IPS-NIHi11 (cell line): ENCODE measurements at regions not wholly inside any gene's neighbourhood (a gene's known extent, or its start where the extent isn't known, plus 50 kb on each side); places are given as distances from the start of the nearest gene placed in this dataset.
A peak's percentile ranks its signal among the peaks of the same experiment; 100 is the strongest.
"Not testable (repeated sequence)": the region's sequence is repeated elsewhere in the genome, so short reads cannot be mapped to it uniquely, and the experiment has no call there.

Source experiments
- DNase-seq: peaks from one replicate; pipeline ENCODE4 v3.0.0; 2012; ENCODE audit warnings: mixed read lengths, low spot score

- no peak for DNase-seq
Observed at GRCh38 chr18:40258311-40258710, 1696.7 kb upstream of the PIK3C3 start.

- no peak for DNase-seq
Observed at GRCh38 chr18:40250236-40250635, 1704.8 kb upstream of the PIK3C3 start.

- DNase-seq = no peak
Observed at GRCh38 chr18:40249390-40250080, 1705.5 kb upstream of the PIK3C3 start.

- DNase-seq = not testable (repeated sequence)
Observed at GRCh38 chr18:40245612-40246011, 1709.4 kb upstream of the PIK3C3 start.

GRCh38 chr18:40243607-40244006 is 1711.4 kb upstream of the PIK3C3 start:
- no peak for DNase-seq

GRCh38 chr18:40235836-40236235 is 1719.2 kb upstream of the PIK3C3 start:
- DNase-seq = no peak

GRCh38 chr18:40235323-40235722 is 1719.7 kb upstream of the PIK3C3 start:
- no peak for DNase-seq

- peak; percentile 15 for DNase-seq
Observed at GRCh38 chr18:40233931-40234616, 1721.0 kb upstream of the PIK3C3 start.

- DNase-seq = no peak
Observed at GRCh38 chr18:40222776-40223175, 1732.3 kb upstream of the PIK3C3 start.

- no peak for DNase-seq
Observed at GRCh38 chr18:40216856-40217255, 1738.2 kb upstream of the PIK3C3 start.

- no peak for DNase-seq
Observed at GRCh38 chr18:40215979-40216378, 1739.1 kb upstream of the PIK3C3 start.

- DNase-seq = no peak
Observed at GRCh38 chr18:40210696-40211095, 1744.3 kb upstream of the PIK3C3 start.

- DNase-seq = no peak
Observed at GRCh38 chr18:40208958-40209357, 1746.1 kb upstream of the PIK3C3 start.

- no peak for DNase-seq
Observed at GRCh38 chr18:40197711-40198110, 1757.3 kb upstream of the PIK3C3 start.

- DNase-seq = no peak
Observed at GRCh38 chr18:40186677-40187076, 1768.4 kb upstream of the PIK3C3 start.

- no peak for DNase-seq
Observed at GRCh38 chr18:40179729-40180461, 1775.1 kb upstream of the PIK3C3 start.

- no peak for DNase-seq
Observed at GRCh38 chr18:40168026-40168425, 1787.0 kb upstream of the PIK3C3 start.

GRCh38 chr18:40163254-40163653 is 1791.8 kb upstream of the PIK3C3 start:
- DNase-seq = no peak

- no peak for DNase-seq
Observed at GRCh38 chr18:40160361-40160760, 1794.7 kb upstream of the PIK3C3 start.

GRCh38 chr18:40159141-40160017 is 1795.7 kb upstream of the PIK3C3 start:
- DNase-seq = peak; percentile 22

GRCh38 chr18:40157120-40157519 is 1797.9 kb upstream of the PIK3C3 start:
- no peak for DNase-seq

- DNase-seq = no peak
Observed at GRCh38 chr18:40152859-40153258, 1802.2 kb upstream of the PIK3C3 start.
